HUES48 (cell line): ENCODE measurements at regions not wholly inside any gene's neighbourhood (a gene's known extent, or its start where the extent isn't known, plus 50 kb on each side); places are given as distances from the start of the nearest gene placed in this dataset.

Experiments used
- H3K27ac ChIP-seq: one replicate; pipeline ENCODE4 v1.7.0; 2013; ENCODE audit warnings: low read depth, low read length, inconsistent platforms
- H3K27me3 ChIP-seq: 2 replicates; pipeline ENCODE4 v1.6.1; 2013; ENCODE audit warnings: mild to moderate bottlenecking, low read length; ENCODE audit not compliant: control insufficient read depth, insufficient read depth
- H3K36me3 ChIP-seq: 2 replicates; pipeline ENCODE4 v1.6.1; 2013; ENCODE audit warnings: low read length; ENCODE audit not compliant: control insufficient read depth, insufficient read depth
- H3K4me1 ChIP-seq: 2 replicates; pipeline ENCODE4 v1.6.1; 2013; ENCODE audit warnings: mild to moderate bottlenecking, low read length; ENCODE audit not compliant: control insufficient read depth, insufficient read depth
- H3K4me3 ChIP-seq: 2 replicates; pipeline ENCODE4 v1.5.1; 2013; ENCODE audit warnings: mild to moderate bottlenecking, low read depth, low read length
- H3K9ac ChIP-seq: 2 replicates; pipeline ENCODE4 v1.6.1; 2013; ENCODE audit warnings: mild to moderate bottlenecking, low read depth, low read length, moderate library complexity
- H3K9me3 ChIP-seq: 2 replicates; pipeline ENCODE4 v1.6.1; 2013; ENCODE audit warnings: low read length; ENCODE audit not compliant: control insufficient read depth, insufficient read depth

- no peaks in the 10 kb centered on the region; the same call in 1 of the 2 replicates for H3K9me3 ChIP-seq
- no peaks in the 10 kb centered on the region for H3K27me3 ChIP-seq
- no peaks in the 10 kb centered on the region for H3K36me3 ChIP-seq
- H3K4me3 ChIP-seq = no peak overlapping the region
- H3K9ac ChIP-seq = no peak overlapping the region
- no peak overlapping the region for H3K27ac ChIP-seq
- no peaks in the 10 kb centered on the region for H3K4me1 ChIP-seq
Measured at GRCh38 chr21:23356905-23357304, 2250.4 kb downstream of the MRPL39 start.

- Histone ChIP-seq H3K36me3 (no peaks in the 10 kb centered on the region), H3K9me3 (no peaks in the 10 kb centered on the region)
Measured at GRCh38 chr21:23316190-23316589, 2291.1 kb downstream of the MRPL39 start.

GRCh38 chr21:23308741-23309140 lies 2298.5 kb downstream of the MRPL39 start:
- H3K27ac ChIP-seq = no peak overlapping the region
- H3K9ac ChIP-seq = no peak overlapping the region
- H3K27me3 ChIP-seq = no peaks in the 10 kb centered on the region
- H3K36me3 ChIP-seq = no peaks in the 10 kb centered on the region
- H3K9me3 ChIP-seq = no peaks in the 10 kb centered on the region
- no peak overlapping the region for H3K4me3 ChIP-seq
- peaks cover 10% of the 10 kb centered on the region; the same call in 1 of the 2 replicates for H3K4me1 ChIP-seq

More at GRCh38 chr21:23316190-23316589, 2291.1 kb downstream of the MRPL39 start:
- H3K4me1 ChIP-seq = 0 out of 2 replicates have a peak, but pooled peaks cover 4% of the 10 kb centered on the region
- no peak overlapping the region for H3K27ac ChIP-seq
- no peak overlapping the region for H3K9ac ChIP-seq
- no peak overlapping the region for H3K4me3 ChIP-seq
- H3K27me3 ChIP-seq = no peaks in the 10 kb centered on the region

GRCh38 chr21:23307065-23307464 lies 2300.2 kb downstream of the MRPL39 start:
- no peak overlapping the region for H3K27ac ChIP-seq
- no peak overlapping the region for H3K9ac ChIP-seq
- H3K4me3 ChIP-seq = no peak overlapping the region
- no peaks in the 10 kb centered on the region for H3K9me3 ChIP-seq
- H3K36me3 ChIP-seq = no peaks in the 10 kb centered on the region
- H3K27me3 ChIP-seq = no peaks in the 10 kb centered on the region
- H3K4me1 ChIP-seq = peaks cover 6% of the 10 kb centered on the region; the same call in 1 of the 2 replicates

GRCh38 chr21:23292292-23292691 lies 2294.1 kb downstream of the NCAM2 start:
- H3K36me3 ChIP-seq = no peaks in the 10 kb centered on the region
- no peak overlapping the region for H3K4me3 ChIP-seq
- no peak overlapping the region for H3K27ac ChIP-seq
- peaks cover 6% of the 10 kb centered on the region; the same call in 1 of the 2 replicates for H3K9me3 ChIP-seq
- H3K9ac ChIP-seq = no peak overlapping the region
- H3K27me3 ChIP-seq = no peaks in the 10 kb centered on the region
- H3K4me1 ChIP-seq = peaks cover 13% of the 10 kb centered on the region

GRCh38 chr21:23281917-23282316 lies 2283.7 kb downstream of the NCAM2 start:
- H3K36me3 ChIP-seq = no peaks in the 10 kb centered on the region
- no peaks in the 10 kb centered on the region for H3K9me3 ChIP-seq
- no peak overlapping the region for H3K27ac ChIP-seq
- H3K27me3 ChIP-seq = no peaks in the 10 kb centered on the region
- H3K4me1 ChIP-seq = no peaks in the 10 kb centered on the region
- H3K9ac ChIP-seq = no peak overlapping the region
- H3K4me3 ChIP-seq = no peak overlapping the region

- Histone ChIP-seq H3K27ac (no peak overlapping the region), H3K4me3 (no peak overlapping the region), H3K9ac (no peak overlapping the region), H3K4me1 (peaks cover 4% of the 10 kb centered on the region; the same call in 1 of the 2 replicates), H3K9me3 (no peaks in the 10 kb centered on the region), H3K36me3 (no peaks in the 10 kb centered on the region), H3K27me3 (no peaks in the 10 kb centered on the region)
Measured at GRCh38 chr21:23249760-23250159, 2251.6 kb downstream of the NCAM2 start.

- no peaks in the 10 kb centered on the region for H3K27me3 ChIP-seq
- H3K27ac ChIP-seq = no peak overlapping the region
- no peak overlapping the region for H3K9ac ChIP-seq
- no peak overlapping the region for H3K4me3 ChIP-seq
- H3K36me3 ChIP-seq = no peaks in the 10 kb centered on the region
- H3K9me3 ChIP-seq = no peaks in the 10 kb centered on the region
- H3K4me1 ChIP-seq = peaks cover 4% of the 10 kb centered on the region; the same call in 1 of the 2 replicates
Measured at GRCh38 chr21:23247334-23247733, 2249.1 kb downstream of the NCAM2 start.

- Histone ChIP-seq H3K9ac (no peak overlapping the region), H3K27ac (no peak overlapping the region), H3K4me3 (no peak overlapping the region), H3K4me1 (peaks cover 4% of the 10 kb centered on the region; the same call in 1 of the 2 replicates), H3K36me3 (no peaks in the 10 kb centered on the region), H3K27me3 (no peaks in the 10 kb centered on the region), H3K9me3 (no peaks in the 10 kb centered on the region)
Measured at GRCh38 chr21:23245255-23245654, 2247.0 kb downstream of the NCAM2 start.

GRCh38 chr21:23223882-23224281 lies 2225.7 kb downstream of the NCAM2 start:
- Histone ChIP-seq H3K9ac (no peak overlapping the region), H3K4me1 (peaks cover 16% of the 10 kb centered on the region), H3K36me3 (no peaks in the 10 kb centered on the region), H3K4me3 (no peak overlapping the region), H3K9me3 (no peaks in the 10 kb centered on the region), H3K27ac (peak overlapping the region; percentile 67), H3K27me3 (no peaks in the 10 kb centered on the region)

GRCh38 chr21:23218667-23219066 lies 2220.5 kb downstream of the NCAM2 start:
- no peak overlapping the region for H3K4me3 ChIP-seq
- H3K27me3 ChIP-seq = no peaks in the 10 kb centered on the region
- H3K4me1 ChIP-seq = peaks cover 6% of the 10 kb centered on the region; the same call in 1 of the 2 replicates
- no peak overlapping the region for H3K27ac ChIP-seq
- H3K9me3 ChIP-seq = peaks cover 6% of the 10 kb centered on the region
- H3K36me3 ChIP-seq = no peaks in the 10 kb centered on the region
- H3K9ac ChIP-seq = no peak overlapping the region
